ENCODE measurements at regions not wholly inside any gene's neighbourhood (a gene's known extent, or its start where the extent isn't known, plus 50 kb on each side); places are given as distances from the start of the nearest gene placed in this dataset.

GRCh38 chr16:20259541-20259940, 67.8 kb downstream of the GP2 start:
- no peak for TF ChIP-seq CREB5 (CRISPR knock-in tag; IDR thresholded peaks at IDR 0.05; ENCODE audit: low read depth)
- TF ChIP-seq PATZ1 (CRISPR knock-in tag; IDR thresholded peaks at IDR 0.05; ENCODE audit: borderline replicate concordance) = no peak
- TF ChIP-seq ZNF565 (CRISPR knock-in tag; conservative IDR thresholded peaks at IDR 0.05; ENCODE audit: low read depth) = no peak
- TF ChIP-seq ZNF8 (CRISPR knock-in tag; IDR thresholded peaks at IDR 0.05) = no peak
- TF ChIP-seq ARNTL (CRISPR knock-in tag; IDR thresholded peaks at IDR 0.05; ENCODE audit: borderline replicate concordance, low read depth) = no peak
- TF ChIP-seq POU6F1 (CRISPR knock-in tag; IDR thresholded peaks at IDR 0.05; ENCODE audit: borderline replicate concordance, low read depth) = no peak
- TF ChIP-seq RARB (CRISPR knock-in tag; IDR thresholded peaks at IDR 0.05) = no peak
- no peak for TF ChIP-seq ISL1 (CRISPR knock-in tag; IDR thresholded peaks at IDR 0.05)
